Bronchial epithelial cell (primary cell): ENCODE measurements at regions not wholly inside any gene's neighbourhood (a gene's known extent, or its start where the extent isn't known, plus 50 kb on each side); places are given as distances from the start of the nearest gene placed in this dataset.

Source experiments
- DNase-seq: peaks from one replicate; pipeline ENCODE4 v3.0.0-alpha.2; 2010; ENCODE audit warnings: low read depth
- FAIRE-seq: peaks from 2 replicates; lab custom pipeline; 2011; peaks lifted over from hg19 to GRCh38; lab: Jason Lieb, UNC
- H3K27me3 ChIP-seq: 2 replicates; pipeline ENCODE4 v1.5.1; 2011; ENCODE audit warnings: low read length; ENCODE audit not compliant: control insufficient read depth, insufficient read depth
- H3K36me3 ChIP-seq: 2 replicates; pipeline ENCODE4 v1.5.1; 2011; ENCODE audit warnings: low read length; ENCODE audit not compliant: control insufficient read depth, insufficient read depth
- H3K4me3 ChIP-seq: 2 replicates; pipeline ENCODE4 v1.5.1; 2011; ENCODE audit warnings: mild to moderate bottlenecking, low read depth, low read length, control low read depth
- CTCF ChIP-seq: IDR thresholded peaks from 2 replicates; pipeline ENCODE4 v1.5.1; 2011; ENCODE audit warnings: mild to moderate bottlenecking, moderate library complexity, low read length, control low read depth, inconsistent platforms; ENCODE audit not compliant: insufficient read depth, severe bottlenecking

- DNase-seq (peak; percentile 25), FAIRE-seq (no peak)
- TF ChIP-seq CTCF: no peak
- no peaks in the 10 kb centered on the region for H3K36me3 ChIP-seq
- no peaks in the 10 kb centered on the region for H3K27me3 ChIP-seq
- no peak overlapping the region for H3K4me3 ChIP-seq
Observed at GRCh38 chr4:124135409-124135813, 577.1 kb downstream of the ANKRD50 start.

DNA sequence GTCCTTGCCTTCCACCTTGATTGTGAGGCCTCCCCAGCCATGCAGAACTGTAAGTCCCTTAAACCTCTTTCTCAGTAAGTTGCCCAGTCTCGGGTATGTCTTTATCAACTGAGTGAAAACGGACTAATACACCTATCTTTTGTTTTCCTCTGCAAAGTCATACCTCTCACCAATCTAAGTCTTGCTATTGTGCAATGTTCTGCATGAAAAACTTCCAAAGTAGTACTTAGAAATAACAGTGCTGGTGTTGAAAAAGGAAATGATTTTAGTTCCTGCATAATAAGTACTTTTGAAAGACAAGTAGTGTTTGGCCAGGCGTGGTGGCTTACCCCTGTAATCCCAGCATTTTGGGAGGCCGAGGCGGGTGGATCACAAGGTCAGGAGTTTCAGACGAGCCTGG lies 573.5 kb downstream of the ANKRD50 start:
- DNase-seq (no peak), FAIRE-seq (no peak)
- no peak for TF ChIP-seq CTCF
- Histone ChIP-seq H3K36me3 (no peaks in the 10 kb centered on the region), H3K27me3 (no peaks in the 10 kb centered on the region), H3K4me3 (no peak overlapping the region)

GRCh38 chr4:124143632-124144031 lies 568.9 kb downstream of the ANKRD50 start:
- Histone ChIP-seq H3K27me3 (no peaks in the 10 kb centered on the region), H3K36me3 (no peaks in the 10 kb centered on the region), H3K4me3 (no peak overlapping the region)
- TF ChIP-seq CTCF: no peak
- DNase-seq: no peak
- FAIRE-seq: no peak

- Histone ChIP-seq H3K27me3 (no peaks in the 10 kb centered on the region), H3K4me3 (no peak overlapping the region), H3K36me3 (no peaks in the 10 kb centered on the region)
- no peak for TF ChIP-seq CTCF
- no peak for FAIRE-seq
- DNase-seq: no peak
Observed at GRCh38 chr4:124144238-124144654, 568.3 kb downstream of the ANKRD50 start.

DNA sequence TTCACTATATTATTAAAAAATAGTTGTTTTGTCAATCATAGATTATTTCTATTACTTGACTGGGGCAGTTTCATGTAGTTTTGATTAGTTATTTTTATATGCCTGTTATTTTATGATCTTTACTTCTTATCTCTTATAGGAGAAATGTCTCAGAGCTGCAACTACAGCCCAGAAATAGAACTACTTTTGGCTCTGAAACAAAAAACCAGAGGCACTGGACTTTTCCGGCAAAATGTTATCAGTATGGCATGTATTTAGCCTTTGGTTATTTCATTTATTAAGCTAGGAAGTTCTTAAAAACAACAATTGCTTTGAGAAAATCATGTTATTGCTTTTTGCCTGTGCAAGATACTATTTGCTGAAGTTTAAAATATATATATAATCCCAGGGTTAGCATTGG lies 566.5 kb downstream of the ANKRD50 start:
- DNase-seq (no peak), FAIRE-seq (no peak)
- H3K27me3 ChIP-seq: no peaks in the 10 kb centered on the region
- TF ChIP-seq CTCF: no peak
- no peaks in the 10 kb centered on the region for H3K36me3 ChIP-seq
- H3K4me3 ChIP-seq: no peak overlapping the region

GRCh38 chr4:124151031-124151430 lies 561.5 kb downstream of the ANKRD50 start:
- no peaks in the 10 kb centered on the region for H3K27me3 ChIP-seq
- no peaks in the 10 kb centered on the region for H3K36me3 ChIP-seq
- FAIRE-seq (no peak), DNase-seq (no peak)
- no peak for TF ChIP-seq CTCF
- H3K4me3 ChIP-seq: no peak overlapping the region
